ENCODE measurements at regions not wholly inside any gene's neighbourhood (a gene's known extent, or its start where the extent isn't known, plus 50 kb on each side); places are given as distances from the start of the nearest gene placed in this dataset.

- no peak for DNase-seq (ENCODE audit: extremely low read depth, low read depth)
- no peak for TF ChIP-seq CTCF (IDR thresholded peaks at IDR 0.05; ENCODE audit: low read depth, low read length)
Observed at GRCh38 chr1:104341944-104342343, 592.2 kb downstream of the AMY1C start.

- TF ChIP-seq CTCF (IDR thresholded peaks at IDR 0.05; ENCODE audit: low read depth, low read length) = no peak
- DNase-seq (ENCODE audit: extremely low read depth, low read depth) = no peak
Observed at GRCh38 chr1:104348277-104348676, 598.6 kb downstream of the AMY1C start.

- DNase-seq (ENCODE audit: extremely low read depth, low read depth) = no peak
- no peak for TF ChIP-seq CTCF (IDR thresholded peaks at IDR 0.05; ENCODE audit: low read depth, low read length)
Observed at GRCh38 chr1:104353580-104353979, 603.9 kb downstream of the AMY1C start.

GRCh38 chr1:104358086-104358485, 608.4 kb downstream of the AMY1C start:
- TF ChIP-seq CTCF (IDR thresholded peaks at IDR 0.05; ENCODE audit: low read depth, low read length) = no peak
- DNase-seq (ENCODE audit: extremely low read depth, low read depth) = no peak

- no peak for TF ChIP-seq CTCF (IDR thresholded peaks at IDR 0.05; ENCODE audit: low read depth, low read length)
- DNase-seq (ENCODE audit: extremely low read depth, low read depth) = no peak
Observed at GRCh38 chr1:104358621-104359020, 608.9 kb downstream of the AMY1C start.

- no peak for DNase-seq (ENCODE audit: extremely low read depth, low read depth)
- TF ChIP-seq CTCF (IDR thresholded peaks at IDR 0.05; ENCODE audit: low read depth, low read length) = no peak
Observed at GRCh38 chr1:104378414-104378813, 628.7 kb downstream of the AMY1C start.

GRCh38 chr1:104380003-104380402, 630.3 kb downstream of the AMY1C start:
- TF ChIP-seq CTCF (IDR thresholded peaks at IDR 0.05; ENCODE audit: low read depth, low read length) = no peak
- no peak for DNase-seq (ENCODE audit: extremely low read depth, low read depth)
